Fibroblast of lung (primary cell): ENCODE measurements at regions not wholly inside any gene's neighbourhood (a gene's known extent, or its start where the extent isn't known, plus 50 kb on each side); places are given as distances from the start of the nearest gene placed in this dataset.

Source experiments
- DNase-seq, 2 donors: peaks; one replicate each; pipeline versions ENCODE4 v3.0.0 to v3.0.0-alpha.2; 2010; ENCODE audit warnings: low read depth in 2 of 2
- H2AFZ ChIP-seq: 2 replicates; pipeline ENCODE4 v1.5.1; 2012; ENCODE audit warnings: low read length, control low read depth, inconsistent platforms
- H3K27ac ChIP-seq: 2 replicates; pipeline ENCODE4 v1.5.1; 2011; ENCODE audit warnings: low read length, control low read depth; ENCODE audit not compliant: insufficient read depth
- H3K27me3 ChIP-seq: 2 replicates; pipeline ENCODE4 v1.5.1; 2011; ENCODE audit warnings: mild to moderate bottlenecking, low read length; ENCODE audit not compliant: control insufficient read depth, insufficient read depth
- H3K36me3 ChIP-seq: 2 replicates; pipeline ENCODE4 v1.5.1; 2011; ENCODE audit warnings: low read length; ENCODE audit not compliant: control insufficient read depth, insufficient read depth
- H3K4me1 ChIP-seq: 2 replicates; pipeline ENCODE4 v1.5.1; 2011; ENCODE audit warnings: low read length; ENCODE audit not compliant: control insufficient read depth, insufficient read depth; ENCODE audit errors: extremely low read depth
- H3K4me2 ChIP-seq: 2 replicates; pipeline ENCODE4 v1.5.1; 2011; ENCODE audit warnings: low read length, control low read depth; ENCODE audit not compliant: insufficient read depth; ENCODE audit errors: extremely low read depth
- H3K4me3 ChIP-seq, 4 experiments: fragments of 200-600 bp in 1 of 4; sonication (generic) in 1 of 4; replicated peaks in 1 of 4; 2 replicates each; pipeline ENCODE4 v1.5.1; 2011 to 2016; ENCODE audit warnings: low read length in 4 of 4, low read depth in 3 of 4, mild to moderate bottlenecking in 3 of 4, control low read depth in 2 of 4, inconsistent platforms in 1 of 4, mixed read lengths in 1 of 4; ENCODE audit not compliant: insufficient read depth in 1 of 4; ENCODE audit errors: control extremely low read depth in 1 of 4
- H3K79me2 ChIP-seq: 2 replicates; pipeline ENCODE4 v1.5.1; 2012; ENCODE audit warnings: mild to moderate bottlenecking, low read length, inconsistent platforms; ENCODE audit not compliant: control insufficient read depth, insufficient read depth
- H3K9ac ChIP-seq: 2 replicates; pipeline ENCODE4 v1.5.1; 2011; ENCODE audit warnings: mild to moderate bottlenecking, low read length, control low read depth; ENCODE audit not compliant: insufficient read depth
- H3K9me3 ChIP-seq: 2 replicates; pipeline ENCODE4 v1.5.1; 2012; ENCODE audit warnings: low read depth, low read length; ENCODE audit not compliant: control insufficient read depth, insufficient read depth
- H4K20me1 ChIP-seq: 2 replicates; pipeline ENCODE4 v1.5.1; 2011; ENCODE audit warnings: low read length; ENCODE audit not compliant: control insufficient read depth, insufficient read depth; ENCODE audit errors: extremely low read depth
- EZH2 ChIP-seq: IDR thresholded peaks from 2 replicates; pipeline ENCODE4 v1.5.1; 2012; ENCODE audit warnings: low read length, control low read depth, mild to moderate bottlenecking; ENCODE audit errors: missing control alignments
- TF ChIP-seq, protein P1 (sequence below), 2 donors: IDR thresholded peaks in 1 of 2; conservative IDR thresholded peaks in 1 of 2; 1 replicate in 1 of 2; 2 replicates in 1 of 2; pipeline ENCODE4 v1.5.1; 2011 to 2012; ENCODE audit warnings: low read length in 2 of 2, control low read depth in 1 of 2, inconsistent platforms in 1 of 2, low read depth in 1 of 2, mild to moderate bottlenecking in 1 of 2

DNA sequence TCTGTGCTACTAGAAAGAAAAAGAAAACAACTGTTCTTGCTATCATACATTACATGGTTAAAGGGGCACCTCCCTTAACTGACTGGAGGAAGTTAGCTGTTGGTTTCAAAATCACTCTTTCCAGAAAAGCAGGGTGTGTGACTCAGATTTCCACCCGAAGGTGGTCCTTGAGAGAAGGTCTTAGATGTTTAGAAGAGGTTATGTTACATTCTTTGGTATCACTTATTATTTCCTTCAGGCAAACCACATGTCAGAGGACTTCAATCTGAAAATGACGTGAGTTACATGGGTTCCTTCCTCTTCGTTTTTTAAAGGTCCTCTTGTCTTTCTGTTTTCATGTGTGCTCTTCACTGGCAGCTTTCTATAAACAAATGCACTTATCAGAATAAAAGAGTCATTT, 307.9 kb upstream of the CBLB start:
- no peaks in the 10 kb centered on the region for H3K27me3 ChIP-seq
- peak overlapping the region; percentile 56 for H2AFZ ChIP-seq
- no peak overlapping the region for H3K4me2 ChIP-seq
- no peaks in the 10 kb centered on the region for H4K20me1 ChIP-seq
- H3K36me3 ChIP-seq = no peaks in the 10 kb centered on the region
- H3K27ac ChIP-seq = no peak overlapping the region
- H3K9me3 ChIP-seq = no peaks in the 10 kb centered on the region
- no peaks in the 10 kb centered on the region for H3K79me2 ChIP-seq
- no peak for TF ChIP-seq EZH2
- TF ChIP-seq, protein P1, sequence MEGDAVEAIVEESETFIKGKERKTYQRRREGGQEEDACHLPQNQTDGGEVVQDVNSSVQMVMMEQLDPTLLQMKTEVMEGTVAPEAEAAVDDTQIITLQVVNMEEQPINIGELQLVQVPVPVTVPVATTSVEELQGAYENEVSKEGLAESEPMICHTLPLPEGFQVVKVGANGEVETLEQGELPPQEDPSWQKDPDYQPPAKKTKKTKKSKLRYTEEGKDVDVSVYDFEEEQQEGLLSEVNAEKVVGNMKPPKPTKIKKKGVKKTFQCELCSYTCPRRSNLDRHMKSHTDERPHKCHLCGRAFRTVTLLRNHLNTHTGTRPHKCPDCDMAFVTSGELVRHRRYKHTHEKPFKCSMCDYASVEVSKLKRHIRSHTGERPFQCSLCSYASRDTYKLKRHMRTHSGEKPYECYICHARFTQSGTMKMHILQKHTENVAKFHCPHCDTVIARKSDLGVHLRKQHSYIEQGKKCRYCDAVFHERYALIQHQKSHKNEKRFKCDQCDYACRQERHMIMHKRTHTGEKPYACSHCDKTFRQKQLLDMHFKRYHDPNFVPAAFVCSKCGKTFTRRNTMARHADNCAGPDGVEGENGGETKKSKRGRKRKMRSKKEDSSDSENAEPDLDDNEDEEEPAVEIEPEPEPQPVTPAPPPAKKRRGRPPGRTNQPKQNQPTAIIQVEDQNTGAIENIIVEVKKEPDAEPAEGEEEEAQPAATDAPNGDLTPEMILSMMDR (conservative IDR thresholded peaks at IDR 0.05 in 1 of 2, IDR thresholded peaks at IDR 0.05 in 1 of 2; ENCODE audit: low read depth in 1 of 2, low read length in 2 of 2) = no peak
- no peak overlapping the region for H3K9ac ChIP-seq
- no peaks in the 10 kb centered on the region for H3K4me1 ChIP-seq
- DNase-seq = peak; percentile 30 to 32
- H3K4me3 ChIP-seq = no peak overlapping the region

DNA sequence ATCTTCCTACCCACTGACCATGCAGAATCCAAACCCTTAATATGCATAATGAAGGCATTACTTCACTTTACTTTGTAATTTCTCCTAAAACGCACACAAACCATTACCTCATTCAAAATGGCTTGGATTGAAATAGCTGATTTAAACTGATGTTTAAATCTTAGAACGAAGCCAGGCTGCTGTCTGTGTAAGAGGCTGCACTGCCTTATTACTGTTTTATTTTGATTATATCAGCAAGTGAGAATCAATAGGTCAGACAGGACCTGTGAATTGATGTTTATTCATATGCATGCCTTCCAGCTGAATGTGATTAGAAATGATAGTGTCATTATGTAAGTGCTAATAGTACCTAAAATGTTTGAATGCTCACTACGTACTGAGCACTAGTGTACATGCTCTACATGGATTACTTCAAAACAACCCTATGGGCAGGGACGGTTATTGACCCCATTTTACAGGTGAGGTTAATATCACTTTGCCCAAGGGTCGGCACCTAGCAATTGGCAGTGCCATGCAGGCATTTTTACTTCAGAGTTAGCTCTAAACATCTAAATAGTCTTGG, 314.2 kb upstream of the CBLB start:
- H3K4me3 ChIP-seq = no peak overlapping the region
- H3K9me3 ChIP-seq = no peaks in the 10 kb centered on the region
- no peak overlapping the region for H3K9ac ChIP-seq
- H3K4me1 ChIP-seq = no peaks in the 10 kb centered on the region
- no peaks in the 10 kb centered on the region for H3K36me3 ChIP-seq
- no peaks in the 10 kb centered on the region for H4K20me1 ChIP-seq
- no peak overlapping the region for H3K4me2 ChIP-seq
- no peak for DNase-seq
- TF ChIP-seq, protein P1 (conservative IDR thresholded peaks at IDR 0.05 in 1 of 2, IDR thresholded peaks at IDR 0.05 in 1 of 2; ENCODE audit: low read depth in 1 of 2, low read length in 2 of 2) = no peak
- no peak for TF ChIP-seq EZH2
- no peak overlapping the region for H3K27ac ChIP-seq
- no peaks in the 10 kb centered on the region for H3K27me3 ChIP-seq
- no peak overlapping the region for H2AFZ ChIP-seq
- H3K79me2 ChIP-seq = no peaks in the 10 kb centered on the region

DNA sequence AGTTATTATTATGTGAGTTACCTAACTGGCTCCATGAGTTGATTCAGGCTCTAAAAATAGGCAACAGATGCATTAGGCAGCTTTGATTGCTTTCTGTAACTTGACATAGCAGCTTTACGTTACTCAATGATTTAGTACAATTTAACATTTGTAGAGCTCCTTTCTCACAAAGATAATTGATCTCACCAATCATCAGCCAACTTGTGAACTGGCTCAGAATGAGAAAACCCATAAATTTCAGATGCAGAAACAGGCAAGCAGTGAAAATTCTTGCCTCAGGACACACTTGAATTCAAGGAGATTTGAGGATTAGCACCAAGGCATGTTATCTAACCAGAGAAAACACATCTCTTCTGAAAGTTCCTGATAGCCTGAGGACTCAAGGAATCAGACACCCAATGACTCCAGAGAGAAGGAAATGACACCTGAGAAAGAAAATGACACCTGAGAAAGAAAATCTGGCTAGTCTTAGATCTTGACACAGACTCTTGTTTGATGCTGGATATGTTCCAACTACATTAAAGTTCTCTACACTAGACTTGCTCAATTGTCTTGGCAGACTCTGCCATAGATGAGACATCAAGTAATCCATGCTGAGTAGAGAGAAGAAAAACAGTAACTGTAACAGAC, 315.1 kb upstream of the CBLB start:
- Histone ChIP-seq H3K79me2 (no peaks in the 10 kb centered on the region), H3K36me3 (no peaks in the 10 kb centered on the region), H3K27me3 (no peaks in the 10 kb centered on the region), H2AFZ (no peak overlapping the region), H3K4me3 (no peak overlapping the region), H3K4me1 (no peaks in the 10 kb centered on the region), H4K20me1 (no peaks in the 10 kb centered on the region), H3K9me3 (no peaks in the 10 kb centered on the region), H3K27ac (no peak overlapping the region), H3K4me2 (no peak overlapping the region), H3K9ac (no peak overlapping the region)
- peak; percentile 82 for DNase-seq
- no peak for TF ChIP-seq EZH2
- TF ChIP-seq, protein P1 (conservative IDR thresholded peaks at IDR 0.05 in 1 of 2, IDR thresholded peaks at IDR 0.05 in 1 of 2; ENCODE audit: low read depth in 1 of 2, low read length in 2 of 2) = no peak
